ENCODE measurements at regions not wholly inside any gene's neighbourhood (a gene's known extent, or its start where the extent isn't known, plus 50 kb on each side); places are given as distances from the start of the nearest gene placed in this dataset.

- no peaks in the 10 kb centered on the region for H3K9me3 Mint-ChIP-seq
- peaks cover 27% of the 10 kb centered on the region for H3K4me1 Mint-ChIP-seq
- no peaks in the 10 kb centered on the region for H3K27me3 Mint-ChIP-seq (ENCODE audit: low read depth)
- H3K36me3 Mint-ChIP-seq (ENCODE audit: low read depth) = no peaks in the 10 kb centered on the region
- TF ChIP-seq CTCF (IDR thresholded peaks at IDR 0.05; ENCODE audit: unreplicated experiment in 3 of 3) = no peak
- H3K27ac Mint-ChIP-seq = peak overlapping the region in 2 of 3 experiments; percentile 29 to 72
- H3K4me3 Mint-ChIP-seq = no peak overlapping the region
Observed at GRCh38 chr18:45119876-45120275, 439.2 kb downstream of the SETBP1 start.

- H3K27me3 Mint-ChIP-seq (ENCODE audit: low read depth) = no peaks in the 10 kb centered on the region
- H3K36me3 Mint-ChIP-seq (ENCODE audit: low read depth) = no peaks in the 10 kb centered on the region
- no peak overlapping the region for H3K4me3 Mint-ChIP-seq
- no peaks in the 10 kb centered on the region for H3K9me3 Mint-ChIP-seq
- no peak overlapping the region for H3K27ac Mint-ChIP-seq
- H3K4me1 Mint-ChIP-seq = peaks cover 19% of the 10 kb centered on the region
- TF ChIP-seq CTCF (IDR thresholded peaks at IDR 0.05; ENCODE audit: unreplicated experiment in 3 of 3) = no peak
Observed at GRCh38 chr18:45121146-45121545, 440.5 kb downstream of the SETBP1 start.

DNA sequence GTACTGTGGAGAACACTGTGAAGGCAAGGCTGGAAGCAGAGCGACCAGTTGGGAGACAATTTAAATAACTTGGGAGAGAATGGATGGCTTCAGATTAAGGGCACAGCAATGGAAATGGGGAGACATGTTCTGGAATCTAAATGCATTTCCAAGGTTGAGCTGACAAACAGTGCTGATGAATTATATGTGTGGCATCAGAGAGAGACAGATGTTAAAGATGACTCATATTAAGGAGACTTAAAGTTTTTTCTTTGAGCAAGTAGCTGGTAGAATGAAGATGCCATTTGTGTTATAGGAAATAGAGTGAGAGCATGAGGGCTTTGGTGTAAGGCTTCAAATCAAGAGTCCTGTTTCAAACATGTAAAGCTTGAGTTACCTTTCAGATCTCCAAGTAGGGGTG lies 441.8 kb downstream of the SETBP1 start:
- Mint-ChIP-seq H3K27ac (peak overlapping the region in 1 of 3 experiments; percentile 1), H3K9me3 (no peaks in the 10 kb centered on the region), H3K27me3 (ENCODE audit: low read depth) (no peaks in the 10 kb centered on the region), H3K36me3 (ENCODE audit: low read depth) (no peaks in the 10 kb centered on the region), H3K4me1 (peaks cover 24% of the 10 kb centered on the region), H3K4me3 (no peak overlapping the region)
- TF ChIP-seq CTCF (IDR thresholded peaks at IDR 0.05; ENCODE audit: unreplicated experiment in 3 of 3) = no peak

DNA sequence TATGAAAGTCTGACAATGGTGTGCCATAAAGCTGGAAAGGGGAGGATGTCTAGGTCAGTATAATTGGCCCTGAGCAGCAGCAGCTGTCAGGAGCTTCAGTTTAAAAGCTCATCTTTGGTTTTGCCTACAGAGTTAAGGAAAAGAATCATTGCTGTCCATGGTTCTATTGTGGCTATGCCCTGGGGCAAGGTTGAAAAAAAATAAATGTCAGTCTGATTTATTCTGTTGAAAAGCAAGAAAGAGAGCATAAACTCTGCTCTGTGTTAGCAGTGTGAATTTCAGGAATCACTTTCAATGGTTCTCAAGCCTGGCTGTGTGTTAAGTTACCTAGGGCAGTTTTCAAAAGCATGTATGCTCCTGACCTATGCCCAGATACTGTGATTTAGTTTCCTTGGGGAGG lies 446.7 kb downstream of the SETBP1 start:
- peaks cover 2% of the 10 kb centered on the region for H3K9me3 Mint-ChIP-seq
- H3K4me1 Mint-ChIP-seq = peaks cover 12% of the 10 kb centered on the region
- H3K27ac Mint-ChIP-seq = peak overlapping the region; percentile 3 to 47 (median 12)
- no peak overlapping the region for H3K4me3 Mint-ChIP-seq
- no peak for TF ChIP-seq CTCF (IDR thresholded peaks at IDR 0.05; ENCODE audit: unreplicated experiment in 3 of 3)
- H3K36me3 Mint-ChIP-seq (ENCODE audit: low read depth) = no peaks in the 10 kb centered on the region
- H3K27me3 Mint-ChIP-seq (ENCODE audit: low read depth) = no peaks in the 10 kb centered on the region

DNA sequence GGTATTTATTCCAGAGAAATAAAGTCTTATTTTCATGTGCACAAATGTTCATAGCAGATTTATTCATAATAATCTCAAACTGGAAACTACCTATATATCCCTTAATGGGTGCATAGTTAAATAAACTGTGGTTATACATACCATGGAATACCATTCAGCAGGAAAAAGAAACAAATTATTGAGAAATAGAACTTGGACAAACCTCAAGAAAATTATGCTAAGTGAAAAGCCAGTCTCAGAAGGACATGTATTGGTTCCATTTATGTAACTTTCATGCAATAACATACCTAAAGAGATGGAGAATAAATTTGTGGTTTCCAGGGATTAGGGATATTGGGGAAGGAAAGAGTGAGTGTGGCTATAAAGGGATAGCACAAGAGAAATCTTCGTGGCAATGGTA lies 452.6 kb downstream of the SETBP1 start:
- H3K36me3 Mint-ChIP-seq (ENCODE audit: low read depth) = no peaks in the 10 kb centered on the region
- H3K4me1 Mint-ChIP-seq = peaks cover 4% of the 10 kb centered on the region
- no peak for TF ChIP-seq CTCF (IDR thresholded peaks at IDR 0.05; ENCODE audit: unreplicated experiment in 3 of 3)
- H3K27me3 Mint-ChIP-seq (ENCODE audit: low read depth) = no peaks in the 10 kb centered on the region
- H3K27ac Mint-ChIP-seq = no peak overlapping the region
- no peak overlapping the region for H3K4me3 Mint-ChIP-seq
- H3K9me3 Mint-ChIP-seq = peaks cover 3% of the 10 kb centered on the region

- H3K4me1 Mint-ChIP-seq = no peaks in the 10 kb centered on the region
- H3K27me3 Mint-ChIP-seq (ENCODE audit: low read depth) = no peaks in the 10 kb centered on the region
- H3K36me3 Mint-ChIP-seq (ENCODE audit: low read depth) = peaks cover 4% of the 10 kb centered on the region
- TF ChIP-seq CTCF (IDR thresholded peaks at IDR 0.05; ENCODE audit: unreplicated experiment in 3 of 3) = no peak
- no peak overlapping the region for H3K27ac Mint-ChIP-seq
- H3K4me3 Mint-ChIP-seq = no peak overlapping the region
- peaks cover 13% of the 10 kb centered on the region for H3K9me3 Mint-ChIP-seq
Observed at GRCh38 chr18:45136381-45137086, 455.8 kb downstream of the SETBP1 start.

Measured in nephron (organoid).